ENCODE measurements at regions not wholly inside any gene's neighbourhood (a gene's known extent, or its start where the extent isn't known, plus 50 kb on each side); places are given as distances from the start of the nearest gene placed in this dataset.

DNA sequence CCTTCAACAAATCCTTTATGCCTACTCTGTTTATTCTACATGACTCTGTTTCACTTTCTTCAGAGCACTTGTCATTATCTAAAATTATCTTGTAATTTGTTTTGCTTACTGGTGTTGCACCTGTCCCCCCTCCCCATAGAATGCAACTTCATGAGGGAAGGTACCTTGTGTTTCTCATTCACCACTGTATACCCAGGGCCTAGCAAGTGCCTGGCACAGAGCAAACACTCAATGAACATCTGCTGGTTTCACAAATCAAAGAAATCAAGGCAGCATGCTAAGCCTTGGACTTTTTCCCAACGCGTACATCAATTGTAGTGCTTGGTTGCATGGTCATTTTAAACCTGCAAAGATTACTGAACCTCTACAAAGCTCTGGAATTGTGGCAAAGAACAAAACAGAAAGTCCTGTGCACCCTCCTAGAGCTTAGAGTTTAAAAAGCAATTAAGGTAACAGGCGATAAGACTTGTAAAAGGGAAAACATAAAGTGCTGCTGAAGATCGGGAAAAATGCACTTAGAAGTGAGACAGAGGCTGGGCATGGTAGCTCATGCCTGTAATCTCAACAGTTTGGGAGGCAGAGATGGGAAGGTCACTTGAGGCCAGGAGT lies 479.1 kb downstream of the MED13L start:
- no peak overlapping the region for H2AK5ac ChIP-seq (ENCODE audit: low read length)
- no peaks in the 10 kb centered on the region for H3K79me1 ChIP-seq (ENCODE audit: low read length)
- no peaks in the 10 kb centered on the region for H3K9me3 ChIP-seq (ENCODE audit: insufficient read depth, low read depth, low read length)
- no peak overlapping the region for H3K23ac ChIP-seq (ENCODE audit: low read length)
- H4K91ac ChIP-seq (ENCODE audit: low read depth, low read length) = no peak overlapping the region
- no peaks in the 10 kb centered on the region for H3K79me2 ChIP-seq (ENCODE audit: control insufficient read depth, insufficient read depth, low read length, poor library complexity)
- no peak overlapping the region for H3K4me3 ChIP-seq (ENCODE audit: low read depth, low read length)
- no peaks in the 10 kb centered on the region for H3K4me1 ChIP-seq (ENCODE audit: control insufficient read depth in 1 of 2, insufficient read depth in 2 of 2, low read length in 2 of 2)
- no peak overlapping the region for H3K9ac ChIP-seq (ENCODE audit: low read length)
- H3K14ac ChIP-seq (ENCODE audit: low read length) = no peak overlapping the region
- no peak overlapping the region for H2AFZ ChIP-seq (ENCODE audit: insufficient read depth, low read length, poor library complexity)
- H2BK5ac ChIP-seq (ENCODE audit: low read depth, low read length, poor library complexity) = no peak overlapping the region
- H3K4me2 ChIP-seq (ENCODE audit: low read length) = no peak overlapping the region
- WGBS (ENCODE audit: extremely low coverage, insufficient coverage, insufficient read length) = no CpG with 5 or more reads among the region's 4 CpGs
- no peak overlapping the region for H4K12ac ChIP-seq (ENCODE audit: low read depth, low read length)
- H4K8ac ChIP-seq (ENCODE audit: low read depth, low read length) = no peak overlapping the region
- H2BK12ac ChIP-seq (ENCODE audit: low read length) = no peak overlapping the region
- no peaks in the 10 kb centered on the region for H3K36me3 ChIP-seq (ENCODE audit: control insufficient read depth in 1 of 2, insufficient read depth in 2 of 2, low read length in 2 of 2)
- no peak overlapping the region for H3K18ac ChIP-seq (ENCODE audit: low read length)
- H3K4ac ChIP-seq (ENCODE audit: low read depth, low read length) = no peak overlapping the region
- no peak for DNase-seq
- no peaks in the 10 kb centered on the region for H3K27me3 ChIP-seq (ENCODE audit: insufficient read depth, low read length)
- H2BK120ac ChIP-seq (ENCODE audit: insufficient read depth, low read length, poor library complexity) = no peak overlapping the region
- H3K27ac ChIP-seq (ENCODE audit: low read depth, low read length) = no peak overlapping the region

DNA sequence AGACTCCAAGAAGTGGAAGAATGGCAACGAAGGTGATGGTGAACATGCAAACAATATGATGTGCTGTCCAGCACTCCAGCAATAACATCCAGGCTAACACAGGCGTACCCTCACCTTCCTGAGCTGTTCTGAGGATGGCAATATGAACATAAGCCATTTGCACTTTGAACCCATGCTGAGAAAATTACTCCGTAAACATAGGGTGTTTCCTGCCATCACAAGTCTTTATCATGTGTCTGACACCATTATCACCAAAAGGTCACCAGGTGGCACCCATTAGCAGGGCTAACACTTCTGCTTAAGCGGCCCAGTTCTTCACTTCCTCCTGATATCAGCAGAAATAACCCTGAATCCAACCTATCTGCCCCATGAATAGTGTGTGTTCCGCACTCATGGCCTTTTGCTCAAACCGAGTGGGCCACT lies 482.8 kb downstream of the MED13L start:
- Histone ChIP-seq H3K36me3 (ENCODE audit: control insufficient read depth in 1 of 2, insufficient read depth in 2 of 2, low read length in 2 of 2) (no peaks in the 10 kb centered on the region), H3K4me1 (ENCODE audit: control insufficient read depth in 1 of 2, insufficient read depth in 2 of 2, low read length in 2 of 2) (no peaks in the 10 kb centered on the region), H3K23ac (ENCODE audit: low read length) (no peak overlapping the region), H4K8ac (ENCODE audit: low read depth, low read length) (no peak overlapping the region), H3K9ac (ENCODE audit: low read length) (no peak overlapping the region), H4K91ac (ENCODE audit: low read depth, low read length) (no peak overlapping the region), H2BK12ac (ENCODE audit: low read length) (no peak overlapping the region), H3K18ac (ENCODE audit: low read length) (no peak overlapping the region), H3K14ac (ENCODE audit: low read length) (no peak overlapping the region), H3K27ac (ENCODE audit: low read depth, low read length) (no peak overlapping the region), H3K79me2 (ENCODE audit: control insufficient read depth, insufficient read depth, low read length, poor library complexity) (no peaks in the 10 kb centered on the region), H2AK5ac (ENCODE audit: low read length) (no peak overlapping the region), H3K4ac (ENCODE audit: low read depth, low read length) (no peak overlapping the region), H2BK5ac (ENCODE audit: low read depth, low read length, poor library complexity) (no peak overlapping the region), H3K27me3 (ENCODE audit: insufficient read depth, low read length) (no peaks in the 10 kb centered on the region), H2BK120ac (ENCODE audit: insufficient read depth, low read length, poor library complexity) (no peak overlapping the region), H3K4me3 (ENCODE audit: low read depth, low read length) (no peak overlapping the region), H3K4me2 (ENCODE audit: low read length) (no peak overlapping the region), H4K12ac (ENCODE audit: low read depth, low read length) (no peak overlapping the region), H2AFZ (ENCODE audit: insufficient read depth, low read length, poor library complexity) (no peak overlapping the region), H3K9me3 (ENCODE audit: insufficient read depth, low read depth, low read length) (no peaks in the 10 kb centered on the region), H3K79me1 (ENCODE audit: low read length) (no peaks in the 10 kb centered on the region)
- DNase-seq = peak in 1 of 2 donors; percentile 26
- WGBS (ENCODE audit: extremely low coverage, insufficient coverage, insufficient read length) = no CpG with 5 or more reads among the region's 6 CpGs

GRCh38 chr12:115791331-115791730 lies 486.2 kb downstream of the MED13L start:
- no peak for DNase-seq
- no peak overlapping the region for H2AK5ac ChIP-seq (ENCODE audit: low read length)

DNA sequence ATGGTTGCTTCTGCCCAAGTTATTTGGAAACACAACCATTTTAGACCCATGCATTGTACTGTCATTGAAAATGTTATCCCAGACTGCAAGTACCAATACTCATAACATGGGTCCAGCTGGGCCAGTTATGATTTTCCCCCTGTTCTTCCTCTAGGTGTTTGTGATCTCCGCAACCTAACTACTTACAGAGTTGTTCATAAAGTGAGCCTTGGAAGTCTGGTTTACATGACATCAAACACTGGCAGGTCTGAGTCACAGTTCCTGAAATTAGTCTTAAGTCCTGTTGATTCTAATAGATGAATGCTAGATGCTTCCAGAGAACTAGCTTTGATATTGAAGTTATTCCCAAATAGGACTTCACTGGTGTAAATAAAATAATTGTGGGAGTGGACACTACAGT lies 487.0 kb downstream of the MED13L start:
- Histone ChIP-seq H2BK5ac (ENCODE audit: low read depth, low read length, poor library complexity) (no peak overlapping the region), H3K4me2 (ENCODE audit: low read length) (no peak overlapping the region), H3K9me3 (ENCODE audit: insufficient read depth, low read depth, low read length) (no peaks in the 10 kb centered on the region), H3K79me1 (ENCODE audit: low read length) (no peaks in the 10 kb centered on the region), H3K18ac (ENCODE audit: low read length) (no peak overlapping the region), H3K23ac (ENCODE audit: low read length) (no peak overlapping the region), H3K79me2 (ENCODE audit: control insufficient read depth, insufficient read depth, low read length, poor library complexity) (no peaks in the 10 kb centered on the region), H3K14ac (ENCODE audit: low read length) (no peak overlapping the region), H3K9ac (ENCODE audit: low read length) (no peak overlapping the region), H3K4me3 (ENCODE audit: low read depth, low read length) (no peak overlapping the region), H3K4ac (ENCODE audit: low read depth, low read length) (no peak overlapping the region), H2AK5ac (ENCODE audit: low read length) (no peak overlapping the region), H3K36me3 (ENCODE audit: control insufficient read depth in 1 of 2, insufficient read depth in 2 of 2, low read length in 2 of 2) (no peaks in the 10 kb centered on the region), H2BK120ac (ENCODE audit: insufficient read depth, low read length, poor library complexity) (no peak overlapping the region), H3K27ac (ENCODE audit: low read depth, low read length) (no peak overlapping the region), H4K91ac (ENCODE audit: low read depth, low read length) (no peak overlapping the region), H2AFZ (ENCODE audit: insufficient read depth, low read length, poor library complexity) (no peak overlapping the region), H2BK12ac (ENCODE audit: low read length) (no peak overlapping the region), H3K27me3 (ENCODE audit: insufficient read depth, low read length) (no peaks in the 10 kb centered on the region), H4K8ac (ENCODE audit: low read depth, low read length) (no peak overlapping the region), H3K4me1 (ENCODE audit: control insufficient read depth in 1 of 2, insufficient read depth in 2 of 2, low read length in 2 of 2) (no peaks in the 10 kb centered on the region), H4K12ac (ENCODE audit: low read depth, low read length) (no peak overlapping the region)
- DNase-seq = no peak
- WGBS (ENCODE audit: extremely low coverage, insufficient coverage, insufficient read length) = no CpG with 5 or more reads among the region's 1 CpG

More at GRCh38 chr12:115791331-115791730, 486.2 kb downstream of the MED13L start:
- no peak overlapping the region for H3K14ac ChIP-seq (ENCODE audit: low read length)
- H3K9me3 ChIP-seq (ENCODE audit: insufficient read depth, low read depth, low read length) = no peaks in the 10 kb centered on the region
- no peak overlapping the region for H3K23ac ChIP-seq (ENCODE audit: low read length)
- no peak overlapping the region for H3K9ac ChIP-seq (ENCODE audit: low read length)
- no peak overlapping the region for H2AFZ ChIP-seq (ENCODE audit: insufficient read depth, low read length, poor library complexity)
- no peak overlapping the region for H3K4ac ChIP-seq (ENCODE audit: low read depth, low read length)
- H3K27ac ChIP-seq (ENCODE audit: low read depth, low read length) = no peak overlapping the region
- H3K4me3 ChIP-seq (ENCODE audit: low read depth, low read length) = no peak overlapping the region
- no peak overlapping the region for H2BK12ac ChIP-seq (ENCODE audit: low read length)
- H3K36me3 ChIP-seq (ENCODE audit: control insufficient read depth in 1 of 2, insufficient read depth in 2 of 2, low read length in 2 of 2) = no peaks in the 10 kb centered on the region
- no peaks in the 10 kb centered on the region for H3K4me1 ChIP-seq (ENCODE audit: control insufficient read depth in 1 of 2, insufficient read depth in 2 of 2, low read length in 2 of 2)
- no peak overlapping the region for H3K18ac ChIP-seq (ENCODE audit: low read length)
- no peaks in the 10 kb centered on the region for H3K27me3 ChIP-seq (ENCODE audit: insufficient read depth, low read length)
- H2BK5ac ChIP-seq (ENCODE audit: low read depth, low read length, poor library complexity) = no peak overlapping the region
- no peaks in the 10 kb centered on the region for H3K79me1 ChIP-seq (ENCODE audit: low read length)
- no peak overlapping the region for H4K12ac ChIP-seq (ENCODE audit: low read depth, low read length)
- no peak overlapping the region for H3K4me2 ChIP-seq (ENCODE audit: low read length)
- WGBS (ENCODE audit: extremely low coverage, insufficient coverage, insufficient read length) = no CpG with 5 or more reads among the region's 4 CpGs
- H4K8ac ChIP-seq (ENCODE audit: low read depth, low read length) = no peak overlapping the region
- no peaks in the 10 kb centered on the region for H3K79me2 ChIP-seq (ENCODE audit: control insufficient read depth, insufficient read depth, low read length, poor library complexity)
- H4K91ac ChIP-seq (ENCODE audit: low read depth, low read length) = no peak overlapping the region
- H2BK120ac ChIP-seq (ENCODE audit: insufficient read depth, low read length, poor library complexity) = no peak overlapping the region

Data from trophoblast cell (in vitro differentiated cells and primary cell).